Esophagus muscularis mucosa (tissue), 4 donors: ENCODE measurements at regions not wholly inside any gene's neighbourhood (a gene's known extent, or its start where the extent isn't known, plus 50 kb on each side); places are given as distances from the start of the nearest gene placed in this dataset.

Experiments
- DNase-seq: peaks from one replicate; pipeline ENCODE4 v3.0.0-alpha.2; 2017; ENCODE audit errors: extremely low spot score
- H3K27ac ChIP-seq, 4 donors: fragments of 200-600 bp; sonication (generic); replicated peaks in 1 of 4; 1 replicate in 3 of 4; 2 replicates in 1 of 4; pipeline ENCODE4 v1.5.1; 2016 to 2019; ENCODE audit warnings: mild to moderate bottlenecking in 1 of 4
- H3K27me3 ChIP-seq, 4 donors: fragments of 200-600 bp; sonication (generic); one replicate each; pipeline versions ENCODE4 v1.5.1 to v1.6.0; 2016 to 2019
- H3K36me3 ChIP-seq, 4 donors: fragments of 200-600 bp; sonication (generic); one replicate each; pipeline ENCODE4 v1.5.1; 2016 to 2019
- H3K4me1 ChIP-seq, 4 donors: fragments of 200-600 bp; sonication (generic); one replicate each; pipeline ENCODE4 v1.5.1; 2016 to 2019
- H3K4me3 ChIP-seq, 4 donors: fragments of 200-600 bp; sonication (generic); 1 replicate in 2 of 4; 2 replicates in 2 of 4; pipeline ENCODE4 v1.5.1; 2016 to 2019; ENCODE audit warnings: mild to moderate bottlenecking in 4 of 4, moderate library complexity in 1 of 4
- H3K9me3 ChIP-seq, 4 donors: fragments of 200-600 bp; sonication (generic); 1 replicate in 3 of 4; 2 replicates in 1 of 4; pipeline ENCODE4 v1.5.1; 2016 to 2019
- CTCF ChIP-seq, 3 experiments: fragments of 200-600 bp in 2 of 3; fragments of 450-650 bp in 1 of 3; sonication (generic) in 2 of 3; IDR thresholded peaks; one replicate each; pipeline ENCODE4 v1.5.1; 2017 to 2019; ENCODE audit warnings: antibody characterized with exemption in 3 of 3, mild to moderate bottlenecking in 2 of 3, moderate library complexity in 1 of 3
- EP300 ChIP-seq: sonication (generic); formaldehyde crosslinking; IDR thresholded peaks from one replicate; pipeline ENCODE4 v1.6.1; 2017; ENCODE audit warnings: antibody characterized with exemption
- POLR2A ChIP-seq: fragments of 450-650 bp; IDR thresholded peaks from one replicate; pipeline ENCODE4 v1.6.1; 2017; ENCODE audit warnings: antibody characterized with exemption, moderate library complexity, mild to moderate bottlenecking, low read depth
- POLR2AphosphoS5 ChIP-seq, 2 donors: sonication (generic); formaldehyde crosslinking; IDR thresholded peaks; one replicate each; pipeline ENCODE4 v1.6.1; 2017; ENCODE audit warnings: antibody characterized with exemption in 2 of 2
- WGBS: methylation state at CpG from one replicate; pipeline ENCODE4 v1.1.5; 2018; 5-methylcytosine and 5-hydroxymethylcytosine counted together
- intact Hi-C: fragments of 100-400 bp; cut with DNase I; formaldehyde crosslinking; loops from one replicate; pipeline ENCODE4 v1.15.1; 2023

- WGBS, result 59% methylated on average over 3 of the region's 3 CpGs
- intact Hi-C loops, result no loop called here
- no peak for DNase-seq
Observed at GRCh38 chr10:36801660-36802059, 323.7 kb upstream of the ANKRD30A start.

GRCh38 chr10:36794981-36795380 lies 330.4 kb upstream of the ANKRD30A start:
- H3K4me1 ChIP-seq, result peaks cover 0 to 10% (median 9%) of the 10 kb centered on the region in 4 donors
- H3K36me3 ChIP-seq, result no peaks in the 10 kb centered on the region
- H3K4me3 ChIP-seq, result no peak overlapping the region
- no peaks in the 10 kb centered on the region for H3K27me3 ChIP-seq
- no peak for DNase-seq
- no peak overlapping the region for H3K27ac ChIP-seq
- WGBS, result 84% methylated on average over 3 of the region's 3 CpGs
- intact Hi-C loops, result no loop called here
- no peak for TF ChIP-seq EP300
- TF ChIP-seq CTCF (IDR thresholded peaks at IDR 0.05), result no peak
- TF ChIP-seq POLR2A, result no peak
- TF ChIP-seq POLR2AphosphoS5 (IDR thresholded peaks at IDR 0.05), result no peak
- H3K9me3 ChIP-seq, result no peaks in the 10 kb centered on the region

More at GRCh38 chr10:36801660-36802059, 323.7 kb upstream of the ANKRD30A start:
- Histone ChIP-seq H3K27me3 (no peaks in the 10 kb centered on the region), H3K27ac (peak overlapping the region; percentile 7 to 66 (median 62)), H3K4me3 (no peak overlapping the region), H3K36me3 (no peaks in the 10 kb centered on the region), H3K9me3 (no peaks in the 10 kb centered on the region), H3K4me1 (peaks cover 10 to 41% (median 32%) of the 10 kb centered on the region in 4 donors)
- TF ChIP-seq POLR2AphosphoS5 (IDR thresholded peaks at IDR 0.05) (no peak), EP300 (no peak), POLR2A (no peak), CTCF (IDR thresholded peaks at IDR 0.05) (no peak)

- H3K4me3 ChIP-seq, result no peak overlapping the region
- H3K27me3 ChIP-seq, result no peaks in the 10 kb centered on the region
- no peaks in the 10 kb centered on the region for H3K9me3 ChIP-seq
- H3K36me3 ChIP-seq, result no peaks in the 10 kb centered on the region
- H3K4me1 ChIP-seq, result peaks cover 0 to 20% (median 12%) of the 10 kb centered on the region in 4 donors
- DNase-seq, result no peak
- intact Hi-C loops, result no loop called here
- H3K27ac ChIP-seq, result peak overlapping the region; percentile 42 to 74 (median 56)
- TF ChIP-seq POLR2AphosphoS5 (IDR thresholded peaks at IDR 0.05), result peak; percentile 81 to 91
- peak; percentile 98 for TF ChIP-seq EP300
- no peak for TF ChIP-seq CTCF (IDR thresholded peaks at IDR 0.05)
- 30% methylated on average over 4 of the region's 4 CpGs for WGBS
Observed at GRCh38 chr10:36789974-36790373, 335.4 kb upstream of the ANKRD30A start.

GRCh38 chr10:36788152-36788551 lies 337.2 kb upstream of the ANKRD30A start:
- Histone ChIP-seq H3K27ac (no peak overlapping the region), H3K27me3 (no peaks in the 10 kb centered on the region), H3K4me3 (no peak overlapping the region), H3K9me3 (no peaks in the 10 kb centered on the region), H3K36me3 (no peaks in the 10 kb centered on the region), H3K4me1 (peaks cover 0 to 20% (median 12%) of the 10 kb centered on the region in 4 donors)
- intact Hi-C loops, result no loop called here
- TF ChIP-seq EP300 (no peak), POLR2AphosphoS5 (IDR thresholded peaks at IDR 0.05) (no peak), CTCF (IDR thresholded peaks at IDR 0.05) (no peak), POLR2A (no peak)
- WGBS, result 84% methylated on average over 2 of the region's 2 CpGs
- no peak for DNase-seq

- WGBS, result 76% methylated on average over 5 of the region's 5 CpGs
- no peaks in the 10 kb centered on the region for H3K36me3 ChIP-seq
- TF ChIP-seq POLR2AphosphoS5 (IDR thresholded peaks at IDR 0.05) (no peak), CTCF (IDR thresholded peaks at IDR 0.05) (no peak), EP300 (no peak), POLR2A (no peak)
Observed at GRCh38 chr10:36783400-36783799, 342.0 kb upstream of the ANKRD30A start.

More at GRCh38 chr10:36783400-36783799, 342.0 kb upstream of the ANKRD30A start:
- intact Hi-C loops, result no loop called here
- Histone ChIP-seq H3K4me3 (no peak overlapping the region), H3K9me3 (no peaks in the 10 kb centered on the region), H3K4me1 (peaks cover 0 to 3% (median 0%) of the 10 kb centered on the region in 4 donors), H3K27me3 (no peaks in the 10 kb centered on the region), H3K27ac (no peak overlapping the region)
- no peak for DNase-seq
